ENCODE measurements at regions not wholly inside any gene's neighbourhood (a gene's known extent, or its start where the extent isn't known, plus 50 kb on each side); places are given as distances from the start of the nearest gene placed in this dataset.
A peak's percentile ranks its signal among the peaks of the same experiment; 100 is the strongest.

- no peak for ATAC-seq
Measured at GRCh38 chr17:14797801-14798200, 467.3 kb downstream of the PMP22 start.

GRCh38 chr17:14797021-14797420 lies 468.1 kb downstream of the PMP22 start:
- ATAC-seq (no peak), DNase-seq (ENCODE audit: missing footprints) (no peak)
- intact Hi-C loops (cut with DNase I): no loop called here

More at GRCh38 chr17:14797801-14798200, 467.3 kb downstream of the PMP22 start:
- intact Hi-C loops (cut with DNase I): no loop called here
- DNase-seq (ENCODE audit: missing footprints): no peak

GRCh38 chr17:14794961-14795360 lies 470.2 kb downstream of the PMP22 start:
- ATAC-seq: no peak
- intact Hi-C loops (cut with DNase I): no loop called here
- DNase-seq (ENCODE audit: missing footprints): no peak

GRCh38 chr17:14793237-14793636 lies 471.9 kb downstream of the PMP22 start:
- intact Hi-C loops (cut with DNase I): no loop called here
- no peak for ATAC-seq
- DNase-seq (ENCODE audit: missing footprints): no peak

- intact Hi-C loops (cut with DNase I): no loop called here
- ATAC-seq (no peak), DNase-seq (ENCODE audit: missing footprints) (no peak)
Measured at GRCh38 chr17:14792746-14793145, 472.4 kb downstream of the PMP22 start.

GRCh38 chr17:14791221-14791620 lies 473.9 kb downstream of the PMP22 start:
- DNase-seq (ENCODE audit: missing footprints) (no peak), ATAC-seq (no peak)
- intact Hi-C loops (cut with DNase I): no loop called here

- ATAC-seq (no peak), DNase-seq (ENCODE audit: missing footprints) (no peak)
- intact Hi-C loops (cut with DNase I): no loop called here
Measured at GRCh38 chr17:14790521-14790920, 474.6 kb downstream of the PMP22 start.

GRCh38 chr17:14784997-14785696 lies 480.0 kb downstream of the PMP22 start:
- intact Hi-C loops (cut with DNase I): no loop called here
- no peak for ATAC-seq
- DNase-seq (ENCODE audit: missing footprints): peak; percentile 60

GRCh38 chr17:14781123-14781522 lies 480.2 kb downstream of the HS3ST3B1 start:
- intact Hi-C loops (cut with DNase I): no loop called here
- no peak for ATAC-seq
- no peak for DNase-seq (ENCODE audit: missing footprints)

- no peak for DNase-seq (ENCODE audit: missing footprints)
- intact Hi-C loops (cut with DNase I): no loop called here
- no peak for ATAC-seq
Measured at GRCh38 chr17:14780097-14780651, 479.3 kb downstream of the HS3ST3B1 start.

GRCh38 chr17:14779241-14779640 lies 478.4 kb downstream of the HS3ST3B1 start:
- no peak for ATAC-seq
- intact Hi-C loops (cut with DNase I): no loop called here
- DNase-seq (ENCODE audit: missing footprints): no peak

- intact Hi-C loops (cut with DNase I): no loop called here
- ATAC-seq: no peak
Measured at GRCh38 chr17:14777291-14777690, 476.4 kb downstream of the HS3ST3B1 start.

GRCh38 chr17:14776791-14777190 lies 475.9 kb downstream of the HS3ST3B1 start:
- no peak for ATAC-seq
- intact Hi-C loops (cut with DNase I): no loop called here

More at GRCh38 chr17:14777291-14777690, 476.4 kb downstream of the HS3ST3B1 start:
- DNase-seq (ENCODE audit: missing footprints): no peak

GRCh38 chr17:14775731-14776492 lies 475.0 kb downstream of the HS3ST3B1 start:
- intact Hi-C loops (cut with DNase I): no loop called here
- DNase-seq (ENCODE audit: missing footprints) (no peak), ATAC-seq (no peak)

More at GRCh38 chr17:14776791-14777190, 475.9 kb downstream of the HS3ST3B1 start:
- no peak for DNase-seq (ENCODE audit: missing footprints)

- no peak for DNase-seq (ENCODE audit: missing footprints)
- intact Hi-C loops (cut with DNase I): no loop called here
- no peak for ATAC-seq
Measured at GRCh38 chr17:14774774-14775173, 473.9 kb downstream of the HS3ST3B1 start.

- DNase-seq (ENCODE audit: missing footprints) (no peak), ATAC-seq (no peak)
- intact Hi-C loops (cut with DNase I): no loop called here
Measured at GRCh38 chr17:14772776-14773175, 471.9 kb downstream of the HS3ST3B1 start.

GRCh38 chr17:14771543-14771942 lies 470.7 kb downstream of the HS3ST3B1 start:
- intact Hi-C loops (cut with DNase I): no loop called here
- no peak for ATAC-seq
- DNase-seq (ENCODE audit: missing footprints): no peak

- intact Hi-C loops (cut with DNase I): no loop called here
- DNase-seq (ENCODE audit: missing footprints): no peak
- no peak for ATAC-seq
Measured at GRCh38 chr17:14768923-14769322, 468.0 kb downstream of the HS3ST3B1 start.

- intact Hi-C loops (cut with DNase I): no loop called here
- no peak for DNase-seq (ENCODE audit: missing footprints)
- ATAC-seq: no peak
Measured at GRCh38 chr17:14762736-14763479, 462.0 kb downstream of the HS3ST3B1 start.

Measured in Right ventricle myocardium inferior (tissue), 1 donor.